HG03280 (cell line): ENCODE measurements at regions not wholly inside any gene's neighbourhood (a gene's known extent, or its start where the extent isn't known, plus 50 kb on each side); places are given as distances from the start of the nearest gene placed in this dataset.
"Not testable (repeated sequence)": the region's sequence is repeated elsewhere in the genome, so short reads cannot be mapped to it uniquely, and the experiment has no call there.

Source experiments
- ATAC-seq: cut with Tn5 transposase; IDR thresholded peaks from one replicate; pipeline ENCODE4 v1.9.1; 2021; ENCODE audit warnings: mild to moderate bottlenecking, moderate library complexity; ENCODE audit not compliant: unreplicated experiment

DNA sequence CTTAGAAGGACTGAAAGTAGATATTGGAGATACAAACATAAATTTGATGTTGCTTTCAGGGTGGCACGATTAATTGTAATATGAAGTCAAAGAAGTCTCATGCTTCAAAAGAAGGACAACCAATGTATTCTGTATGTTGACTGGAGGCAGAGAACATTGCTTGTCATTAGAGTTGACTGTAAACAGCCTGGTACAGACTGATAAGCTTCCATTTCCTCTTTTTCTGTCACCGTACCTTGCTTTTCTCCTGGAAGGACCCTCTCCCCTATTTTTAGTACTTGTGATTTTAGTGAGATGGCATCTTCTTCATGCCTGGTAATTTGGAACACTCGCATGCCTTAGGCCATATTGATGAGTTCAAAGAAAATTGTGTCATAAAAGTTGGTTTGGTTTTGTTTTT lies 809.4 kb downstream of the PRELID2 start:
- ATAC-seq = no peak

- ATAC-seq = no peak
Observed at GRCh38 chr5:145015146-145015545, 820.0 kb downstream of the PRELID2 start.

GRCh38 chr5:145014109-145014508 lies 821.0 kb downstream of the PRELID2 start:
- no peak for ATAC-seq

DNA sequence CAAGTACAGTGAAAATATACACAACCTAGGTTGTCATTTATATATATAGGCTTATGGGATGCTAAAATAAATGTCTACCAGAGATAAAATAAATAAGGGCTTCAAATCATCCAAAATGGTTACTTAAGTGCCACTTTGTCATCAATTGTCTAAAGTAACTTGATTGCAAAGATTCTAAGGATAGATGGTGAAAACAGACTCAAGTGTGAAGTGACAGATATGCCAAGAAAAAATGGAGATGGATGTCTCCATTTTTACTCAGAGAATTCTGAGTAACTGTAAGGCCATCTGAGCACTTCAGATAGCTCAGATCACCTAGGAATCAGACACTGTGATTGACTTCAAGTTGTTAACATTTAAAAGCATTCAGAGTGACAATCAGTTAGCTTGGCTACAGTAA lies 824.3 kb downstream of the PRELID2 start:
- ATAC-seq = no peak

DNA sequence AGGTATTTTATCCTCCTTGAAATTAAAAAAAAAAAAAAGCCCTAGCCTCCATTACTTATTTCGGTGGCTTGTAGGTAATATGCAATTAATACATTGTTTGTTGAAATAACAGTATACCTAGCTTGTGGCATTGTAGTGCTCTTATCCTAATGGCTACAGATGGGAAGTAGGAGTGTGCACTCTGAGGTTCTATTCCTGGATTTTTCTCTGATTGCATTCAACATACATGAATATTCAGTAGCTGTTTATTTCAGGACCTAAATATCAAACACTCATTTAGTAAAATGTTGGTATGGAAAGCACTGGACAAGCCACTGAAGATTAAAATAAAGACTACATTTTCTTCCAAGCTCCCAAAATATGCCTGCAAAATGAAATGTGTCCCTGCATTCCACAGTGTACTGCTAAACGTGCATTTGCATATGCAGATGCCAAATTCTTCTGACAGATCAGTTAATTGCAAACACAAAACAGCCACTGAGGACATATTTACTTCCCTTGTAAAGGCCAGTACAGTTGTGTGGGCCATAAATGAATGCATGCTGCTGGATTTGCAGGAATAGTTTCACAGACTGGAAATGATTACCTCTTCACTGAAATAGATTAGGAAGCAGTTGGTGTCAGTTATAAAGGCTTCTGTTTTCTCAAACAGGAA lies 826.1 kb downstream of the PRELID2 start:
- ATAC-seq = no peak

DNA sequence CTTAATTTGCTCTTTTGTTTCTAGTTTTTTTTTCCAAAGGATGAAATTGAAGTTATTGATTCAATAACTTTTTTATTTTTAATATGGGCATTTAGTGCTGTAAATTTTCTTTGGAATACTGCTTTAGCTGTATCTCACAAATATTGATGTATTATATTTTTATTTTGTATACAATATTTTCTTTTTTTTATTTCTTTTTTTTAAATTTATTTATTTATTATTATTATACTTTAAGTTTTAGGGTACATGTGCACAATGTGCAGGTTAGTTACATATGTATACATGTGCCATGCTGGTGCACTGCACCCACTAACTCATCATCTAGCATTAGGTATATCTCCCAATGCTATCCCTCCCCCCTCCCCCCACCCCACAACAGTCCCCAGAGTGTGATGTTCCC lies 823.7 kb downstream of the KCTD16 start:
- not testable (repeated sequence) for ATAC-seq

DNA sequence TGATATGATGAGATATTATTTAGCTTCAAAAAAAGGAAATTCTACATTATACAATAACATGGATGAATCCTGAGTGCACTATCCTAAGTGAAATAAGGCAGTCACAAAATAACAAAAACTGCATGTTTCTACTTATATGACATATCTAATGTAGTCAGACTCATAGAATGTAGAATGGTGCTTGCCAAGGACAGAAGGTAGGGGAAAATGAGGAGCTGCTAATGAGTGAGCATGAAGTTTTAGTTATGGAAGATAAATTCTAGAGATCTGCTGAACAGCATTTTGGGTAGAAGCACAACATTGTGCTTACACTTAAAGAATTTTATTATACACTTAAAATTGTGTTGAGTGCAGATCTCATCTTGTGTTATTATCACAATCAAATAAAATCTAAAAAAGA lies 812.4 kb downstream of the KCTD16 start:
- ATAC-seq = no peak

- no peak for ATAC-seq
Observed at GRCh38 chr5:144979516-144980264, 809.0 kb downstream of the KCTD16 start.

DNA sequence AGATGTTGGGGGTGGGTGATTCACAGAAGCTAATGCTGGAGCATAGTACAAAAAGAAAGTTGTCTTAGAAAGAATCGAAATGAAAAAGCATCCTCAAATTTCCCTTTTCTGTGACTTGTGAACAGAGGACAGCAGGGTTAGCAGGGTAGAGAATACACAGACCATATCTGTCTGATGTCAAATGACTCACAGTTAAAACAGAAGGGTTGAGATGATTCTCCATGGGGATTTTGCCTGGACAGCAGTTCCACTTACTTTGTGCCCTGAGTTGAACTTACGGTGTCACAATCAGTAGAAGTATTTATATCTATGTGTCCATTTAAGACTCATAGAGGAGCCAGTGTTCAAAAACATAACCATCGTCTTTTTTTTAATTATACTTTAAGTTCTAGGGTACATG lies 801.6 kb downstream of the KCTD16 start:
- no peak for ATAC-seq

- no peak for ATAC-seq
Observed at GRCh38 chr5:144971108-144971850, 800.6 kb downstream of the KCTD16 start.

GRCh38 chr5:144960296-144960695 lies 789.6 kb downstream of the KCTD16 start:
- no peak for ATAC-seq

- no peak for ATAC-seq
Observed at GRCh38 chr5:144958002-144958401, 787.3 kb downstream of the KCTD16 start.

DNA sequence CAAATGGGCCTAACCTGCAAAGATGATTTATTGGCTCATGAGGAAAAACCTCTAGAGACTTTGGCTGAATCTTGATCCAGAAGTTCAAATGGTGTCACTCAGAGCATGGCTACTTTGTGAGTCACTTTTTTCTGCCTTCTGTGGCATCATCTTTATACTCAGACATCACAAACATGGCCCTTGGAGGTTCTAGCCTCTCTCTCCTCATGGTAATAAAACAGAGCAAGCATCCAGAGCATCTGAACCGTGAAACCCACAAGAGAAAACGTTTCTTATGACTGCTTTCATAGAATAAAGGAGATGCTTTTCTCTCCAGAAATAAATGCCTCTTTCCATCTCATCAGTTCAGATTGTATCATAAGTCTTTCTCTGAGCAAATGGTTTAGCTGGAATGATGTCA lies 780.3 kb downstream of the KCTD16 start:
- ATAC-seq = no peak

DNA sequence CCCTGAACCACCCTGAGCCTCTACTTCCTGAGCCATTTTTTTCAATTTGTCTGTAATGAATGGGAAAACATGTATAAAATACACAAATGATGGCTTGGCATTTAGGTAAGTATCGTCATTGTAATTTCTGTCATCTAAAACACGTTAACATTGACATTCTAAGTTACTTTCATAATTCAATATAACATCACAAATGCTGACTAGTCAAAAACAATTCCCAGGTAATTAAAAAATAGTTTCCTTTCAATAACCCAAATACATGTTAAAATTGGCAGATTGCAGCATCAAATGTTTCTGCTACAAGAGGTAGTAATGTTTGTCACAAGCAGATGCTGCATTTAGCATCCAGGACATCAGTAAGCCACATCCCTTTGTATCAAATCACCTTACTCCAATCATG lies 776.4 kb downstream of the KCTD16 start:
- ATAC-seq = no peak

DNA sequence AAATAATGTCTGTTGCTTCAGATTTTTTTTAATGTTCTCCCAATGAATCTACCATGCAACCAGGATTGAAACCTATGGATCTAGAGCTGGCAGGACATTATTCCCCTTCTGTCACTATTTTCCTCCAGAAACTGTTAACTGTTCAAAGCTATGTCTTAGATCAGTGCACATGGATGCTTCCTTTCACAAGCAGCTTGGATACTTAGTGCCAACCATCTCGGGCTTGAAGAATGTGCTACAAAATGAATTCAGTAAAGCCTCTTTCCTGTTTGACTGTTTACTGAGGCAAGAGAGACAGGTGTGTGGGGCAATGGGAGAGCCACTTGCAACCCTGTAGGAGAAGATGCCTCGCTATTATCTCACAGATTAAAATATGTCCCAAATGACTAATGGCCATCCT lies 774.8 kb downstream of the KCTD16 start:
- ATAC-seq = no peak

DNA sequence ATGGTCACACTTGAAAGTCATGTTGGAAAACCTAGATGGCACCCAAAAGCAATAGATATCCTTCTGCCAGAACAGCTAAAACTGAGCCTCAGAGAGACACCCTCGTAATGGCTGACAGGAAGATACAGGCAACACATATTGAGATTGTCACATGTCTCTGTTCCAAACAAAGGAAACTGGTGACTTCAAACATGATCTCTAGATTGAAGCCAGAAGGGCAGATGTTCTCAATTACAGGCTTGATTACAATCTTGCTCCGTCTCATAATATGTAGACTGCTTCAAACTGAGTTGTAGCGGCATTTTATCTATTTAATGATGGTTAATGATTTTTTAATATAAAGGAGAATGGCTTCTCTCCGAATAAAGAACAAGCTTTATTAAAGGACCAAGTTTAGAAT lies 774.3 kb downstream of the KCTD16 start:
- no peak for ATAC-seq

DNA sequence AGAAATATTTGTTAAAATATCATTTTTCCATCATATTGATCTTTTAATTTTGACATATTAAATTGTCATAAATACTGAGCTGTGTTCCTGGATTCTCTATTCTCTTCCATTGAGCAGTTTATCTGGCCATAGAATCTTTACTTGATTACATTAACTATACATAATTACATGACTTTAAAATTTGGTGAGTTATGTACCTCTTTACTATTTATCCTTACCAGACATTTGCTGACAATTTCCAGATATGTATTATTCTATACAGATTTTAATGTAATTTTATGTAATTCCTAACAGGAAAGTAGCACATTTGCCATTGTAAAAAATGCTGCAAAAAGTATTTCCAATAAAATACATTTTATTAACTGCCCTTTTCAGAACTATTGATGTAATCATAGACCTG lies 770.3 kb downstream of the KCTD16 start:
- no peak for ATAC-seq

GRCh38 chr5:144918371-144918770 lies 747.7 kb downstream of the KCTD16 start:
- ATAC-seq = no peak

- no peak for ATAC-seq
Observed at GRCh38 chr5:144915452-144915851, 744.8 kb downstream of the KCTD16 start.

GRCh38 chr5:144913661-144914060 lies 743.0 kb downstream of the KCTD16 start:
- ATAC-seq = no peak

- ATAC-seq = no peak
Observed at GRCh38 chr5:144896473-144896872, 725.8 kb downstream of the KCTD16 start.

DNA sequence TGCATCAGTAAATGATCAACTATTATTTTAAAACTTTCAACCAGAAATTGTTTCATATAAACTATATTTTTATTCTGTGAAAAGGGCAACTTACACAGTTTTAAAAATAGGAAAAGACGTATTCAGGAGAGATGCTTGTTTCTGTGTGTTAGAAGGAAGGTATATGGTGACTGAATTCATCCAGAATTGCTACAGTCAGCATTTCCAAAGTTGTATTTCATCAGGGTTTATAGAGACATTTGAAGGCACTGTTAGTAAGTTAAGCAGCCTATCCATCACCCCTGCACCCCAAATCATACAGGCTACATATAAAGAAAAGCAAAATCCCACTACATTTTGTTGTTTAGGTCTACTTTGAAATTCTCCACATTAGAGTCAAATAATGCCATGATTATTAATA lies 716.0 kb downstream of the KCTD16 start:
- no peak for ATAC-seq
